VCaP (cell line): ENCODE measurements at regions not wholly inside any gene's neighbourhood (a gene's known extent, or its start where the extent isn't known, plus 50 kb on each side); places are given as distances from the start of the nearest gene placed in this dataset.
"Not testable (repeated sequence)": the region's sequence is repeated elsewhere in the genome, so short reads cannot be mapped to it uniquely, and the experiment has no call there.

Experiments used
- H3K27ac ChIP-seq: fragments of 450-650 bp; 2 replicates; pipeline ENCODE4 v1.5.1; 2017
- CTCF ChIP-seq: fragments of 450-650 bp; conservative IDR thresholded peaks from 2 replicates; pipeline ENCODE4 v1.5.1; 2017; ENCODE audit warnings: mild to moderate bottlenecking, moderate library complexity

- TF ChIP-seq CTCF, result no peak
- H3K27ac ChIP-seq, result no peak overlapping the region
These were observed 146.2 kb upstream of the SLC38A2 start for GRCh38 chr12:46518729-46519128.

- TF ChIP-seq CTCF, result no peak
- no peak overlapping the region for H3K27ac ChIP-seq
These were observed 145.6 kb upstream of the SLC38A2 start for GRCh38 chr12:46518169-46518568.

- TF ChIP-seq CTCF, result no peak
- no peak overlapping the region for H3K27ac ChIP-seq
These were observed 145.0 kb upstream of the SLC38A2 start for GRCh38 chr12:46517579-46517962.

GRCh38 chr12:46516933-46517578 is 144.5 kb upstream of the SLC38A2 start:
- TF ChIP-seq CTCF, result no peak
- H3K27ac ChIP-seq, result no peak overlapping the region

GRCh38 chr12:46516238-46516932 is 143.8 kb upstream of the SLC38A2 start:
- no peak overlapping the region for H3K27ac ChIP-seq
- no peak for TF ChIP-seq CTCF

GRCh38 chr12:46515829-46516228 is 143.3 kb upstream of the SLC38A2 start:
- H3K27ac ChIP-seq, result no peak overlapping the region
- TF ChIP-seq CTCF, result no peak

- no peak for TF ChIP-seq CTCF
- H3K27ac ChIP-seq, result no peak overlapping the region
These were observed 142.3 kb upstream of the SLC38A2 start for GRCh38 chr12:46514886-46515285.

- H3K27ac ChIP-seq, result not testable (repeated sequence)
These were observed 137.7 kb upstream of the SLC38A2 start for GRCh38 chr12:46510257-46510656.
